Neural progenitor cell (in vitro differentiated cells): ENCODE measurements at regions not wholly inside any gene's neighbourhood (a gene's known extent, or its start where the extent isn't known, plus 50 kb on each side); places are given as distances from the start of the nearest gene placed in this dataset.

Experiments
- DNase-seq: peaks from one replicate; pipeline ENCODE4 v3.0.0-alpha.2; 2016; ENCODE audit warnings: low spot score
- H2AFZ ChIP-seq: fragments of 200-600 bp; sonication (generic); replicated peaks from 2 replicates; pipeline ENCODE4 v1.6.1; 2016; ENCODE audit warnings: antibody characterized with exemption
- H3F3A ChIP-seq: fragments of 200-600 bp; sonication (generic); 2 replicates; pipeline ENCODE4 v1.6.1; 2016; ENCODE audit warnings: antibody characterized with exemption, low read depth
- H3K27ac ChIP-seq: fragments of 200-600 bp; sonication (generic); 2 replicates; pipeline ENCODE4 v1.5.1; 2016; ENCODE audit warnings: mild to moderate bottlenecking
- H3K27me3 ChIP-seq: fragments of 200-600 bp; sonication (generic); 2 replicates; pipeline ENCODE4 v1.6.1; 2016; ENCODE audit warnings: mild to moderate bottlenecking, moderate library complexity
- H3K36me3 ChIP-seq: fragments of 200-600 bp; sonication (generic); 2 replicates; pipeline ENCODE4 v1.5.1; 2016
- H3K4me1 ChIP-seq: fragments of 200-600 bp; sonication (generic); 2 replicates; pipeline ENCODE4 v1.6.1; 2016; ENCODE audit warnings: mixed run types
- H3K4me2 ChIP-seq: fragments of 200-600 bp; sonication (generic); 2 replicates; pipeline ENCODE4 v1.6.1; 2016
- H3K4me3 ChIP-seq: fragments of 200-600 bp; sonication (generic); 2 replicates; pipeline ENCODE4 v1.5.1; 2016
- H3K79me2 ChIP-seq: fragments of 200-600 bp; sonication (generic); 2 replicates; pipeline ENCODE4 v1.6.1; 2016; ENCODE audit warnings: low read depth
- H3K9ac ChIP-seq: fragments of 200-600 bp; sonication (generic); 2 replicates; pipeline ENCODE4 v1.6.1; 2016
- H3K9me3 ChIP-seq: fragments of 200-600 bp; sonication (generic); 2 replicates; pipeline ENCODE4 v1.5.1; 2016; ENCODE audit warnings: low read depth
- H4K20me1 ChIP-seq: fragments of 200-600 bp; sonication (generic); 2 replicates; pipeline ENCODE4 v1.6.1; 2016; ENCODE audit warnings: low read depth
- H3K27ac Mint-ChIP-seq: 3 replicates; pipeline ENCODE4 v1.8.0; 2021; ENCODE audit warnings: mixed read lengths
- H3K27me3 Mint-ChIP-seq: 2 replicates; pipeline ENCODE4 v1.8.0; 2022; ENCODE audit warnings: low read depth, mild to moderate bottlenecking, inconsistent platforms, moderate library complexity, mixed read lengths; ENCODE audit not compliant: insufficient read depth
- H3K36me3 Mint-ChIP-seq: 3 replicates; pipeline ENCODE4 v1.8.0; 2021; ENCODE audit warnings: mixed read lengths
- H3K4me1 Mint-ChIP-seq: 3 replicates; pipeline ENCODE4 v1.8.0; 2021; ENCODE audit warnings: mixed read lengths
- H3K4me3 Mint-ChIP-seq: 3 replicates; pipeline ENCODE4 v1.8.0; 2021; ENCODE audit warnings: mild to moderate bottlenecking, moderate library complexity, mixed read lengths
- H3K9me3 Mint-ChIP-seq: 3 replicates; pipeline ENCODE4 v1.8.0; 2020; ENCODE audit warnings: mixed read lengths
- CTCF ChIP-seq: fragments of 200-600 bp; sonication (generic); IDR thresholded peaks from 2 replicates; pipeline ENCODE4 v1.5.1; 2017; ENCODE audit warnings: antibody characterized with exemption, mild to moderate bottlenecking
- EZH2 ChIP-seq: fragments of 200-600 bp; sonication (generic); IDR thresholded peaks from 2 replicates; pipeline ENCODE4 v1.6.1; 2017; ENCODE audit warnings: antibody characterized with exemption, mild to moderate bottlenecking, moderate library complexity
- EZH2phosphoT487 ChIP-seq: fragments of 200-600 bp; sonication (generic); IDR thresholded peaks from 2 replicates; pipeline ENCODE4 v1.6.1; 2017; ENCODE audit warnings: antibody characterized with exemption

- Histone ChIP-seq H3K27me3 (no peaks in the 10 kb centered on the region), H3K79me2 (no peaks in the 10 kb centered on the region), H3K36me3 (no peaks in the 10 kb centered on the region), H3K9ac (no peak overlapping the region), H4K20me1 (no peaks in the 10 kb centered on the region), H3K27ac (no peak overlapping the region), H3K4me2 (no peak overlapping the region), H3K9me3 (no peaks in the 10 kb centered on the region), H2AFZ (no peak overlapping the region), H3F3A (peaks cover 13% of the 10 kb centered on the region), H3K4me1 (no peaks in the 10 kb centered on the region), H3K4me3 (no peak overlapping the region)
- Mint-ChIP-seq H3K36me3 (no peaks in the 10 kb centered on the region), H3K4me1 (no peaks in the 10 kb centered on the region), H3K27me3 (no peaks in the 10 kb centered on the region), H3K9me3 (no peaks in the 10 kb centered on the region), H3K4me3 (no peak overlapping the region), H3K27ac (no peak overlapping the region)
- DNase-seq: no peak
- no peak for TF ChIP-seq EZH2phosphoT487
- TF ChIP-seq EZH2: no peak
- no peak for TF ChIP-seq CTCF
Observed at GRCh38 chr1:87833166-87833565, 504.5 kb downstream of the LMO4 start.

GRCh38 chr1:87834151-87834550 is 505.5 kb downstream of the LMO4 start:
- H3K36me3 Mint-ChIP-seq: no peaks in the 10 kb centered on the region
- no peaks in the 10 kb centered on the region for H3K9me3 Mint-ChIP-seq
- H3K36me3 ChIP-seq: no peaks in the 10 kb centered on the region
- H3K79me2 ChIP-seq: no peaks in the 10 kb centered on the region
- H3K4me3 ChIP-seq: no peak overlapping the region
- H2AFZ ChIP-seq: no peak overlapping the region
- no peaks in the 10 kb centered on the region for H3K27me3 ChIP-seq
- no peaks in the 10 kb centered on the region for H3K27me3 Mint-ChIP-seq
- H3K9me3 ChIP-seq: no peaks in the 10 kb centered on the region
- H3K4me1 Mint-ChIP-seq: no peaks in the 10 kb centered on the region
- H3F3A ChIP-seq: peaks cover 13% of the 10 kb centered on the region
- no peak overlapping the region for H3K4me3 Mint-ChIP-seq
- DNase-seq: peak; percentile 15
- no peak overlapping the region for H3K4me2 ChIP-seq
- H3K4me1 ChIP-seq: no peaks in the 10 kb centered on the region
- H3K27ac ChIP-seq: no peak overlapping the region
- no peaks in the 10 kb centered on the region for H4K20me1 ChIP-seq
- H3K9ac ChIP-seq: no peak overlapping the region
- no peak overlapping the region for H3K27ac Mint-ChIP-seq
- TF ChIP-seq EZH2 (no peak), EZH2phosphoT487 (no peak), CTCF (no peak)

GRCh38 chr1:87834941-87835340 is 506.3 kb downstream of the LMO4 start:
- no peak overlapping the region for H2AFZ ChIP-seq
- H3K4me1 Mint-ChIP-seq: no peaks in the 10 kb centered on the region
- no peaks in the 10 kb centered on the region for H3K79me2 ChIP-seq
- no peak for DNase-seq
- no peak overlapping the region for H3K4me3 Mint-ChIP-seq
- no peak overlapping the region for H3K9ac ChIP-seq
- H3K27me3 Mint-ChIP-seq: no peaks in the 10 kb centered on the region
- no peaks in the 10 kb centered on the region for H3K27me3 ChIP-seq
- no peaks in the 10 kb centered on the region for H4K20me1 ChIP-seq
- H3K36me3 ChIP-seq: no peaks in the 10 kb centered on the region
- H3K27ac ChIP-seq: no peak overlapping the region
- H3K4me2 ChIP-seq: no peak overlapping the region
- H3F3A ChIP-seq: peaks cover 13% of the 10 kb centered on the region
- no peak for TF ChIP-seq EZH2phosphoT487
- no peak for TF ChIP-seq CTCF
- TF ChIP-seq EZH2: no peak
- no peak overlapping the region for H3K27ac Mint-ChIP-seq
- H3K4me3 ChIP-seq: no peak overlapping the region
- no peaks in the 10 kb centered on the region for H3K4me1 ChIP-seq
- H3K9me3 Mint-ChIP-seq: no peaks in the 10 kb centered on the region
- H3K36me3 Mint-ChIP-seq: no peaks in the 10 kb centered on the region
- H3K9me3 ChIP-seq: no peaks in the 10 kb centered on the region

- TF ChIP-seq EZH2phosphoT487: no peak
- no peak for TF ChIP-seq CTCF
- TF ChIP-seq EZH2: no peak
- Mint-ChIP-seq H3K9me3 (no peaks in the 10 kb centered on the region), H3K27me3 (no peaks in the 10 kb centered on the region), H3K36me3 (no peaks in the 10 kb centered on the region), H3K27ac (no peak overlapping the region), H3K4me3 (no peak overlapping the region), H3K4me1 (no peaks in the 10 kb centered on the region)
- no peaks in the 10 kb centered on the region for H3K4me1 ChIP-seq
- H3K36me3 ChIP-seq: no peaks in the 10 kb centered on the region
- H3K79me2 ChIP-seq: no peaks in the 10 kb centered on the region
- no peak overlapping the region for H3K27ac ChIP-seq
- no peaks in the 10 kb centered on the region for H3F3A ChIP-seq
- H3K9me3 ChIP-seq: no peaks in the 10 kb centered on the region
- no peaks in the 10 kb centered on the region for H4K20me1 ChIP-seq
- H2AFZ ChIP-seq: no peak overlapping the region
- no peak overlapping the region for H3K4me3 ChIP-seq
- H3K4me2 ChIP-seq: no peak overlapping the region
- no peaks in the 10 kb centered on the region for H3K27me3 ChIP-seq
- H3K9ac ChIP-seq: no peak overlapping the region
- DNase-seq: no peak
Observed at GRCh38 chr1:87840767-87841166, 512.1 kb downstream of the LMO4 start.
